Heart left ventricle (tissue), 13 donors: ENCODE measurements at regions not wholly inside any gene's neighbourhood (a gene's known extent, or its start where the extent isn't known, plus 50 kb on each side); places are given as distances from the start of the nearest gene placed in this dataset.

Source experiments
- POLR2A ChIP-seq, 2 donors: fragments of 450-650 bp; IDR thresholded peaks; one replicate each; pipeline ENCODE4 v1.6.1; 2017; ENCODE audit warnings: antibody characterized with exemption in 2 of 2, mild to moderate bottlenecking in 2 of 2, moderate library complexity in 2 of 2
- TF ChIP-seq, protein P1 (sequence below), 12 donors: fragments of 200-600 bp; sonication (generic) in 4 of 12; IDR thresholded peaks; one replicate each; pipeline versions ENCODE4 v1.5.0 to v1.8.0; 2018 to 2022; ENCODE audit warnings: antibody characterized with exemption in 12 of 12, mild to moderate bottlenecking in 5 of 12
- donor health status: ischemic (EF 13 %, LVEDD 7.1; RV severe dilation, severe dysfunction).
- donor health status: DM: no; HTN: yes; CAD: no.
- donor health status: DM: no; HTN: no; CAD: no.
- donor health status: ischemic (EF 25% LVEDD 6.9; RV normal size, moderate dysfunction).
- donor health status: ischemic (EF 25% LVEDD 5.7; RV mildly dilated, moderate dysfunction).
- donor health status: ischemic (EF 35%, LVEDD 5.7; RV mildly dilated, moderate dysfunction).
- donor health status: nonischemic (EF 11% LVEDD 7.7; RV severe dilation, severe dysfunction).
- donor health status: DM: yes; HTN: yes; CAD: no.
- donor health status: PGD.
- donor health status: ischemic (EF 29% LVEDD 5.4; RV normal size, mild dysfunction).
- donor health status: nonischemic (EF 23%, LVEDD 6.1; RV moderate dilation, normal function).

DNA sequence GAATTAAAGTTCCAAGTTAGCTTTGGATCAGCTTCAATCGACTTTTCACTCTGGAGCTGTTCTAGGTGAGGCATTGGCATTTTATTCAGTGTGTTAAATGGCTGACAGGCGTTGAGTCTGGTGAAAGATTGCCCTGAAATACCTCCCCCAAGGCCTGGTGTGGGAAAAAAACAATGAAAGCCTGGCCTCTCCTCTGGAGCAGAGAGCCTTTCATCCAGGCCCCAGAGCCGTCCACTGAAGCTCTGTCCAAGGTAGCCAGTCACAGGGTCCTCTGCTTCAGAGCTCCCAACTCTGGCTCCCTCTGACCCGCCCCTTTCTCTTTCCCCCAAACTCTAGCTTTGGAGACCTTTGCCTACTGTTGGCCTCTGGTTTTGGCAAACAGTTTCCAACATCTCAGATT lies 123.6 kb upstream of the CRHR1 start:
- TF ChIP-seq, protein P1, sequence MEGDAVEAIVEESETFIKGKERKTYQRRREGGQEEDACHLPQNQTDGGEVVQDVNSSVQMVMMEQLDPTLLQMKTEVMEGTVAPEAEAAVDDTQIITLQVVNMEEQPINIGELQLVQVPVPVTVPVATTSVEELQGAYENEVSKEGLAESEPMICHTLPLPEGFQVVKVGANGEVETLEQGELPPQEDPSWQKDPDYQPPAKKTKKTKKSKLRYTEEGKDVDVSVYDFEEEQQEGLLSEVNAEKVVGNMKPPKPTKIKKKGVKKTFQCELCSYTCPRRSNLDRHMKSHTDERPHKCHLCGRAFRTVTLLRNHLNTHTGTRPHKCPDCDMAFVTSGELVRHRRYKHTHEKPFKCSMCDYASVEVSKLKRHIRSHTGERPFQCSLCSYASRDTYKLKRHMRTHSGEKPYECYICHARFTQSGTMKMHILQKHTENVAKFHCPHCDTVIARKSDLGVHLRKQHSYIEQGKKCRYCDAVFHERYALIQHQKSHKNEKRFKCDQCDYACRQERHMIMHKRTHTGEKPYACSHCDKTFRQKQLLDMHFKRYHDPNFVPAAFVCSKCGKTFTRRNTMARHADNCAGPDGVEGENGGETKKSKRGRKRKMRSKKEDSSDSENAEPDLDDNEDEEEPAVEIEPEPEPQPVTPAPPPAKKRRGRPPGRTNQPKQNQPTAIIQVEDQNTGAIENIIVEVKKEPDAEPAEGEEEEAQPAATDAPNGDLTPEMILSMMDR (IDR thresholded peaks at IDR 0.05), result no peak
- no peak for TF ChIP-seq POLR2A (IDR thresholded peaks at IDR 0.05)
